Activated CD4-positive, alpha-beta T cell treated with anti-CD3 and anti-CD28 coated beads for 24 hours (primary cell): ENCODE measurements at regions not wholly inside any gene's neighbourhood (a gene's known extent, or its start where the extent isn't known, plus 50 kb on each side); places are given as distances from the start of the nearest gene placed in this dataset.
"Not testable (repeated sequence)": the region's sequence is repeated elsewhere in the genome, so short reads cannot be mapped to it uniquely, and the experiment has no call there.

Experiments used
- DNase-seq, 2 donors: peaks; one replicate each; pipeline ENCODE4 v3.0.0-alpha.2; 2020; ENCODE audit warnings: low read depth in 2 of 2

- DNase-seq = no peak
Measured at GRCh38 chr12:32010631-32011336, 51.6 kb downstream of the RESF1 start.

- no peak for DNase-seq
Measured at GRCh38 chr12:32012249-32012785, 53.1 kb downstream of the RESF1 start.

- no peak for DNase-seq
Measured at GRCh38 chr12:32015036-32015435, 55.8 kb downstream of the RESF1 start.

GRCh38 chr12:32016680-32017482, 57.7 kb downstream of the RESF1 start:
- DNase-seq = no peak

- DNase-seq = no peak
Measured at GRCh38 chr12:32021346-32021773, 62.1 kb downstream of the RESF1 start.

- DNase-seq = not testable (repeated sequence)
Measured at GRCh38 chr12:32022387-32022786, 63.2 kb downstream of the RESF1 start.

- not testable (repeated sequence) for DNase-seq
Measured at GRCh38 chr12:32023861-32024260, 64.6 kb downstream of the RESF1 start.

- DNase-seq = no peak
Measured at GRCh38 chr12:32024884-32025592, 65.8 kb downstream of the RESF1 start.

- DNase-seq = peak; percentile 7 to 20
Measured at GRCh38 chr12:32025906-32026305, 66.7 kb downstream of the RESF1 start.

GRCh38 chr12:32027684-32028365, 68.6 kb downstream of the RESF1 start:
- no peak for DNase-seq

- no peak for DNase-seq
Measured at GRCh38 chr12:32030151-32030550, 70.9 kb downstream of the RESF1 start.

- DNase-seq = no peak
Measured at GRCh38 chr12:32030676-32031075, 71.5 kb downstream of the RESF1 start.

- DNase-seq = no peak
Measured at GRCh38 chr12:32031109-32031508, 71.9 kb downstream of the RESF1 start.

GRCh38 chr12:32032205-32032810, 73.1 kb downstream of the RESF1 start:
- DNase-seq = no peak

- no peak for DNase-seq
Measured at GRCh38 chr12:32033406-32033805, 73.2 kb upstream of the BICD1 start.

- DNase-seq = no peak
Measured at GRCh38 chr12:32034045-32034444, 72.6 kb upstream of the BICD1 start.

GRCh38 chr12:32036477-32037263, 70.0 kb upstream of the BICD1 start:
- DNase-seq = no peak

GRCh38 chr12:32039347-32039746, 67.3 kb upstream of the BICD1 start:
- no peak for DNase-seq

GRCh38 chr12:32039917-32040575, 66.6 kb upstream of the BICD1 start:
- no peak for DNase-seq
